Ishikawa (cell line): ENCODE measurements at regions not wholly inside any gene's neighbourhood (a gene's known extent, or its start where the extent isn't known, plus 50 kb on each side); places are given as distances from the start of the nearest gene placed in this dataset.

ENCODE experiments used
- CEBPB ChIP-seq: IDR thresholded peaks from 2 replicates; pipeline ENCODE4 v1.6.1; 2012
- CREB1 ChIP-seq: IDR thresholded peaks from 2 replicates; pipeline ENCODE4 v1.6.1; 2012; ENCODE audit warnings: low read depth
- EGR1 ChIP-seq: IDR thresholded peaks from 2 replicates; pipeline ENCODE4 v1.6.1; 2012
- EP300 ChIP-seq: IDR thresholded peaks from 2 replicates; pipeline ENCODE4 v1.6.1; 2012; ENCODE audit warnings: borderline replicate concordance
- NFIC ChIP-seq: IDR thresholded peaks from 2 replicates; pipeline ENCODE4 v1.6.1; 2012
- RAD21 ChIP-seq: IDR thresholded peaks from 2 replicates; pipeline ENCODE4 v1.6.1; 2012; ENCODE audit warnings: low read depth
- TAF1 ChIP-seq: IDR thresholded peaks from 2 replicates; pipeline ENCODE4 v1.6.1; 2012; ENCODE audit warnings: low read depth, mild to moderate bottlenecking
- YY1 ChIP-seq: IDR thresholded peaks from 2 replicates; pipeline ENCODE4 v1.6.1; 2012; ENCODE audit warnings: low read depth
- ZBTB7A ChIP-seq: IDR thresholded peaks from 2 replicates; pipeline ENCODE4 v1.6.1; 2012; ENCODE audit warnings: low read depth
- TF ChIP-seq, protein P1 (sequence below): IDR thresholded peaks from 2 replicates; pipeline ENCODE4 v1.6.1; 2012
- TF ChIP-seq, protein P2 (sequence below): IDR thresholded peaks from 2 replicates; pipeline ENCODE4 v1.6.1; 2012; ENCODE audit warnings: low read depth, mild to moderate bottlenecking

DNA sequence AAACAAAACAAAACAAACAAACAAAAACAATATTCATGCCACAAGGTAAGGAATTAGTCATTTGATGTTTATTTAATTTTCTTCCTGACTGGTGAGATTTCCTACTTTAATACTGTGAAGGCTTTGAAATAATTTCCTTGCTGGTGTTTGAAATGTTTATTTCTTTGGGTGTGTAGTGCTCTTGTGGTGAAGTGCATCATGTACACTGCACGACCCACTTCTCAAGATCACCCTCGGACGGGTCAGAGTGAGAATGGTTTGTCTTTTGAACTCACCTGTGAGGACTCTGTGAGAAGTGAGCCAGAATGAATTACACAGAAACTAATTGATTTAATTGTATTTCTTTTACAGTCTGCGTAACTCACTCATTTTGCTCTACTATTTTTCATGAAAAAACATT is 1211.5 kb downstream of the SORCS1 start:
- TF ChIP-seq CEBPB = no peak
- TF ChIP-seq EP300 = no peak
- TF ChIP-seq NFIC = no peak
- TF ChIP-seq, protein P1, sequence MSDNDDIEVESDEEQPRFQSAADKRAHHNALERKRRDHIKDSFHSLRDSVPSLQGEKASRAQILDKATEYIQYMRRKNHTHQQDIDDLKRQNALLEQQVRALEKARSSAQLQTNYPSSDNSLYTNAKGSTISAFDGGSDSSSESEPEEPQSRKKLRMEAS = no peak
- no peak for TF ChIP-seq TAF1
- no peak for TF ChIP-seq ZBTB7A
- no peak for TF ChIP-seq RAD21
- TF ChIP-seq, protein P2, sequence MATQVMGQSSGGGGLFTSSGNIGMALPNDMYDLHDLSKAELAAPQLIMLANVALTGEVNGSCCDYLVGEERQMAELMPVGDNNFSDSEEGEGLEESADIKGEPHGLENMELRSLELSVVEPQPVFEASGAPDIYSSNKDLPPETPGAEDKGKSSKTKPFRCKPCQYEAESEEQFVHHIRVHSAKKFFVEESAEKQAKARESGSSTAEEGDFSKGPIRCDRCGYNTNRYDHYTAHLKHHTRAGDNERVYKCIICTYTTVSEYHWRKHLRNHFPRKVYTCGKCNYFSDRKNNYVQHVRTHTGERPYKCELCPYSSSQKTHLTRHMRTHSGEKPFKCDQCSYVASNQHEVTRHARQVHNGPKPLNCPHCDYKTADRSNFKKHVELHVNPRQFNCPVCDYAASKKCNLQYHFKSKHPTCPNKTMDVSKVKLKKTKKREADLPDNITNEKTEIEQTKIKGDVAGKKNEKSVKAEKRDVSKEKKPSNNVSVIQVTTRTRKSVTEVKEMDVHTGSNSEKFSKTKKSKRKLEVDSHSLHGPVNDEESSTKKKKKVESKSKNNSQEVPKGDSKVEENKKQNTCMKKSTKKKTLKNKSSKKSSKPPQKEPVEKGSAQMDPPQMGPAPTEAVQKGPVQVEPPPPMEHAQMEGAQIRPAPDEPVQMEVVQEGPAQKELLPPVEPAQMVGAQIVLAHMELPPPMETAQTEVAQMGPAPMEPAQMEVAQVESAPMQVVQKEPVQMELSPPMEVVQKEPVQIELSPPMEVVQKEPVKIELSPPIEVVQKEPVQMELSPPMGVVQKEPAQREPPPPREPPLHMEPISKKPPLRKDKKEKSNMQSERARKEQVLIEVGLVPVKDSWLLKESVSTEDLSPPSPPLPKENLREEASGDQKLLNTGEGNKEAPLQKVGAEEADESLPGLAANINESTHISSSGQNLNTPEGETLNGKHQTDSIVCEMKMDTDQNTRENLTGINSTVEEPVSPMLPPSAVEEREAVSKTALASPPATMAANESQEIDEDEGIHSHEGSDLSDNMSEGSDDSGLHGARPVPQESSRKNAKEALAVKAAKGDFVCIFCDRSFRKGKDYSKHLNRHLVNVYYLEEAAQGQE = no peak
- TF ChIP-seq CREB1 = no peak
- TF ChIP-seq EGR1 = no peak
- no peak for TF ChIP-seq YY1
